NCI-H2029 treated with DMSO at 0.1 percent for 48 hours (cell line): ENCODE measurements at regions not wholly inside any gene's neighbourhood (a gene's known extent, or its start where the extent isn't known, plus 50 kb on each side); places are given as distances from the start of the nearest gene placed in this dataset.

Experiments used
- DNase-seq: peaks from one replicate; lab custom pipeline; 2025; lab: John Stamatoyannopoulos, UW

DNA sequence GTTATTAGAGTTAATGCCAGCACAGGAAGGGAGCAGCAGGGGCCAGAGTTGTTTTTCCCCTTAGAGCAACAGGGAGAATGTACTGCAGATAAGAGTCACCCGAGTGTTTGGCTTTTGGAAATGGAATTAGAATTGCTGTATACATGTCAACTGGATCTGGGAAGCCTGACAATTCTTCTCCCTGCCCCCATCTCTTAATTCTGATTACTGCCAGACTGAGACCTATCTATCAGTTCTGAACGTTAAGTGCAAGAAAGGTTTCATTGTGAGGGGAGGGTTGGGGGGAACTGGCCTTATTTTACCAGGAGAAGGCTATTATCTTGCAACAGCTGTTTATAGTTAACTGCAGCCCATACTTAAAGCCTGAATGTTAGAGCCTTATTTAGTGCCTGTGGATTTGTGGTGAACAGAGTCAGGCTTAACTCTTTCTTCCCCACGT, 424.5 kb upstream of the CDH11 start:
- no peak for DNase-seq

DNA sequence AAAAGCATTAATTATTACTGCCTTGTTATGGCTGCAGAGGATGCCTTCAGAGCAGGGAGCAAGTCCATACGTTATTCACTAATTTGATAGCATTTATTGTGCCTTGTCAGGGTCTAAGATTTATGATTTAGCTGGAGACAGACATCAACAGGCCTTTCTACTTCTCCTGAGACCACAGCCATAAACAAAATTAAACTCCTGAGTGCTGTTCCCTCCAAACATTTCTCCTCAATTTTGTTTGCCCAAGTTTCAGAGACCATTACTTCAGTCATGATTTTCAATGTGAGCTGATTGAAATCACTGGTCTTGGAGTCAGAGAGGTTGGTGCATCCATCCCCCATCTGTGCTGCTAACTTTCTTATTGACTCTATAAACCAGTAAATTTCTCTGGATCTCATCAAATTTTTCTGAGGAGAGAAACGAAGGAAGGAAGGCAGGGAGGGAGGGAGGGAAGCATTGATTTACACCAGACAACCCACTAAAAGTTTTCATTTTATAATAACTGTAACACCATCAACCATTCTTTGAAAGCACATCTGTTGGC, 423.6 kb upstream of the CDH11 start:
- no peak for DNase-seq

DNA sequence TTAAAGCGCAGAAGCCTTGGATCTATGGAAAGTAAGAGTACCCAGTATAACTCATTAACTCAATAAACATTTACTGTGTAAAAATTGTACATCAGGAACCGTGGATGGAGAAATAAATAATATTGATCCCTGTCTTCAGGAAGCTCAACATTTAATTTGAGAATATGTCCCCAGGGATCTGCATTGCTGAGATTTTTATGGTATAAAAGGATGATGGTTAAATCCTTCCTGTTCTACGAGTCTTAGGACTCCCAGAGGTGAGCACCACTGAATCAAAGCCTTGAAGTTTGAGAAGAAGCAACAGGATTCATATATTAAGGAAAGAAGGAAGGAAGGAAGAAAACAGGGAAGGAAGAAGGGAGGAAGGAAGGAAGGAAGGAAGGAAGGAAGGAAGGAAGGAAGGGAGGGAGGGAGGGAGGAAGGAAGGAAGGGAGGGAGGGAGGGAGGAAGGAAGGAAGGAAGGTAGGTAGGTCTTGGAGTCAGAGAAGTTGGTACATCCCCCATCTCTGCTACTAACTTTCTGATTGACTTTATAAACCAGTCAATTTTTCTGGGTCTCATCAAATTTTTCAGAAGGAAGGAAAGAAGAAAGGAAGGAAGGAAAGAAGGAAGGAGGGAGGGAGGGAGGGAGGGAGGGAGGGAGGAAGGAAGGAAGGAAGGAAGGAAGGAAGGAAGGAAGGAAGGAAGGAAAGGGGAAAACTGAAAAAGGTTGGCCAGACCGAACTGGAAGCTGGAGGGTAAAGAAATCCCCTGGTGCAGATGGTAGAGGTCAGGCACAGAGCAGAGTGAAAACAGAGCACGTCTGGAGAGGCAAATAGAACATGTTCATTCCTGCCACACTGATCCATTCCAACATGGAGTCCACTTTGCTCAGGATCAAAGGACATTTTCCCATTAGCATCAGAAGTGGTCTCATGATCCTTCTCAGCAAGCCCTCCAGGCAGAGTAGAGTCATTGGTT, 422.2 kb upstream of the CDH11 start:
- DNase-seq = no peak

DNA sequence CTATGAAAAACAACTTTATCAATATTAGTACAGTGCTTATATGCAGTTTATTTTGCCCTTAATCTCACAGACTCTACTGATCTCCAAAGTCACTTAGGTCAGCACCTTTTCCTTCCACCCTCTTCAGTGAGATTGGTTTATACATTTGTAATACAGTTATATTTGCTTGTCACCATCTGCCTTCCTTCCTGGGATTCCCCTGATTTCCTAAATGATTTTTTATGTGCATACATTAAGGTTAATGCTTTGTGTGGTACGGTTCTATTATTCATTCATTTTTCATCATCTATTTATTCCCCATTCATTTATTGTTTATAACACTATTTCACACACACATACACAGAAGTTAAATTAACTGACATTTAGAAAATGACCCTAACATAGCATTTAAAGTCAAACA, 419.8 kb upstream of the CDH11 start:
- no peak for DNase-seq

DNA sequence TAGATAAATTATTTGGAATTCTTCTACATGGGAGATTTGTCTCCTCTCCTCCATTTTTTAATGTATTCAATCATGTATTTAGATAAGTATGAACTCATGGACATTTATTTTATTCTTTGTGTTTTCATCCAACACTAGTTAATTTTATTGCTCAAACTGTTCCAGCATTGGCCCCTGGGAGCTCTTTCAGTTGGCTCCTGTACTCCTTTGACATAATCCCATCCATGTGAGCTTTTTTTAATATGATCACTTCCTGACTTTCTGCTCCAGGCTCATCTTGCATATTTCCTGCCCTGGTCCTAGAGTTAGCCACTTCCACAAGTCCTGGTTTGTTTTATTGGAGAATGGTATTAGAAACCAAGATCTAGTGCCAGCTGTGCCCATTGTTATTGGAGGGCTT, 419.0 kb upstream of the CDH11 start:
- no peak for DNase-seq

DNA sequence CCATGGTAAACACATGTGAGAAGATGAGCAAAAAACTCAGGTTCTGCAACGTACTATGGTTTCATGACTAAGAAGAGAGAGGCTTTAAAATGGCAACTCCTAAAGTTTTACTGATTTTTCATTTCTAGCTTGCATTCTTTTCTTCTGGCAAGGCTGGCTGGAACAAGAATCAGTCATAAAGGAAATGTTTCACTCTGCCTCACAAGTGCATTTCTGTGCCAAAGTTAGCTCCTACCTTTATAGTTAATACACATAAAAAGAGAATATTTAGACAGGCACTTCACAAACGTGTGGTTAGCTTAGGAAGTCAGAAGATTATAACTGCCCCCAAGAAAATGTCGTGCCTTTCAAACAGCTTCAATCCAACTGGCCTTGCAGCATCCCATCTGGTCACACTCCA, 417.1 kb upstream of the CDH11 start:
- DNase-seq = no peak

DNA sequence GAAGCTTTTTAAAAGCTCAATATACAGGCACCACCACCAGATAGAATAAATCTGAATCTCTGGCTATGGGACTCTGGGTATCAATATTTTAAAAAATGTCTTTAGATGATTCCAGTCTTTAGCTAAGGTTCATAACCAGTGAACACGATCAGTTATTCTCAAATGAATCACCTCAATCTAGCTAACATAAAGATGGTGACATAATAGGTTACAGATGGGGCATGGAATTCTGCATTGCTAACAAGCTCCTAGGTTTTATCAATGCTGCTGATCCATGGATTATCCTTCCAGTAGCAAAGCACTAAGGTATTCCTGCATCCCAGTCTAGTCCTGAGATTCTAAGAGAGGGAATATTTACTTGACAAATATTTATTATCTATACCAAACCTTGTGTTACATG, 415.5 kb upstream of the CDH11 start:
- DNase-seq = no peak

DNA sequence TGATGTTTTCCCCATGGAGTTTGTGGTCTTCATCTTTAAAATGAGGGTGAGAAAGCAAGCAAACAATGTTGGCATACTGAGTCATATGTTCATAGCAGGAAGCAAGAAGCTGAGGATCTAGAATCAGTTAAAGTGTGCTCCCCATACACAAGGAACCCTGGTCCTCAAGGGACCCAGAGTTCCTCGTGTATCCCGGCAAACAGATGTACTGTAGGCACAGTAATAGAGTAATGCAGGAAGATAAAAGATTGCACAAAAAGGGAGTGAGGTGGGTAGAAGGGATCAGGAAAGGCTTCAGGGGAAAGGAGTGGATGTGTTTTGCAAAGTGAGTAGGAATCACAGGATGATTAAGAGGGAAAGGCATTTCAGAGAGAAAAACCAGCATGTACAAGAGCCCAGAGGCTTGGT, 412.3 kb upstream of the CDH11 start:
- DNase-seq = no peak

DNA sequence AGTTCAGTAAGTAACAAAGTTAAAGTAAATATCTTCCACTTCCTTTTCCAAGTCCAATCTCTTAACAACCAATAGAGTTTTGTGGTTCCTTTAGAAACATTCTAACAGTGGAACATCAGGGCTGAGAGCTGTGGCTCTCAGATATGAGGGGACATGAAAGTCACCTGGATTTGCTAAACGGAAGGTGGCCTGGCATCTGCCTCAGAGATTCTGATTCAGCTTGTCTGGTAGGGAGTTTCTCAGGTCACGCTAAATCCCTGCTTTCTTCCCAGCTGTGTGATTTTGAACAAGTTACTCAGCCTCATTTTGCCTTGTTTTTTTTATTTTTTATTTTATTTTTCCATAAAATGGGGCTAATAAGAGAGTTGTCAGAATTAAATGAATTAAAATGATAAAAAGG, 411.0 kb upstream of the CDH11 start:
- no peak for DNase-seq

DNA sequence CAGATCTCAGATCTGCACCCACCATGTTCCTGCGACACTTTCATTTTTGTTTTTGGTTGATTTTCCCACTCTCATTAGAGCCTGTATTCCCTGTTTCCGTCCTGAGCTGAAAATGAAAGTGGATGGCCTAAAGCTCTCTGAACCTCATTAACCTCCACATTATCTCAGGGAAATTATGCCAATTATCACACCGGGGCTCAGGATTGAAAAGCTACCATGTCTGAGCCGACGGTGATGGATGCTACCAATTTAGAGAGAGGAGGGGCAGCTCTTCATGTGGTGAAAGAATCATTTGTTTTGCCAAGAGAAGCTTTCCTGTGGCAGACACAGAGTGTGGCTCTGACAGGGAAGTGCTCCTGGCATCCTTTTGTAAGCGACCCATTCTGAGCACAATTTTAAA, 410.4 kb upstream of the CDH11 start:
- no peak for DNase-seq

DNA sequence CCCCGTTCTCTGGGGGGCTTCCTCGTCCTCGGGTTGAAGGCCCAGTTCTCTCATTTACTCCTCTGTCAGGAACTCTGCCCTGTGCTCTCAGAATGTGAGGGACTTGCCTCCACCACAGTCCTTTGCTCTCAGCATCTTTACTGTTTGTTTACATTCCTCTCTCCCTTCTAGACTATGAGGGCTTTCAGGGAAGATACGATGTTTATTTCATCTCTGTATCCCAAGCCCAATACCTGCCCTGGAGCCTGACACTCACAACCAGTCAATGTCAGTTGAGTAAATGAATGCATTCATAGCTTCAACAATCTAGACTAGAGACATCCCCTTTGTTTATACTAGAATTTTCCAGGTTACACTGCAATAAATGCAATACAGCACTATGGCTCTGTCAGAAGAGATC, 409.6 kb upstream of the CDH11 start:
- no peak for DNase-seq

DNA sequence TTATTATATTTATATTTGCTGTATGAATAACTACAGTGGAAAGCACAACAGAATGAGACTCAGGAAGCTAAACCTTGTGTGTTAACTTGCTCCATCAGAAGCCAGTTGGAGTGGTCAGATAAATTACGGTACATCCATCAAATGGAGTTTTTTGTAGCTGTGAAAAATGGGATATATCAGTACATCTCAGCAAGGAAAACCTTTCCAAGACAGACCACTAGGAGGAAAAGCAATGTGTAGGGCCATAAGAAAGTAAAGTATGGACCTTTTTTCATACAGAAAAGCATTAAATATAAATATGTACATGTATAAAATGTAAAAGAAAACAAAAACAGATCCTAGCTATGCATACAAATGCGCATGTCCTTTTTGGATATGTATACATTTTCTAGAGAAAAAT, 403.8 kb upstream of the CDH11 start:
- no peak for DNase-seq

DNA sequence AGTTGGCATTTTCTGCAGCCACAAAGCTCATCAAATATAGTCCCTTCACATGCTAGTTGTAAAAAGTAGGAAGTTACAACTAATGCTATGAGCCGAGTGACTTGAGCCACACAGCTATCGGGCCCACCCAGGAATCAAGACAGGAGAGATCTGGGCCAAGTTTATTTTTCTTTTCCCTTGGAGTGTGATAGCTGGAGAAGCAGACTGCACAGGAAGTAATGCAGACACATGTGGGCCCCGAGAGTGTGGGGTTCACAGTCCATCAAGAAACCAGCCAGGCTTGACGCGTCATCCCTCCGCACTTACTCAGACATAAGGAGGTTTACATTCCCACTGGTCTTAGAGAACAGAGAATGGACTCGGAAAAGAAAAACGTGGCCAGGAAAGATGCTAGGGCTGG, 403.1 kb upstream of the CDH11 start:
- no peak for DNase-seq

DNA sequence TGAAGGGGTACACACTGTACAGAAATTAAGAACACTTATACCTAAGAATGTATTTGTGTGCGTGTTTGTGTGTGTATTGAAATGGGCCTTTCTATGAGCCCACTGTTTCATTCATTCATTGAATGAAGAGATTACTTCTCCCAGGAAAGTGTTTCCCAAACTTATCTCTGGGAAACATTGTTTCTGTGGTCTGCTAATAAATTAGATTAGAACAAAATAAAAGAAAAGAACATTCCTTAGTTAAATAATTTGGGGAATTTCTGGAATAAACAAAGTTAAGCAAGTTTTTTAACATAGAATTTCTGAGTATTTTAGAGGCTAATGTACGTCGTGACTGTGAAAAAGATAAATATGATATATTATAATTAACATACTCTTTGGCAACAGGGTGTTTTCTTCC, 402.4 kb upstream of the CDH11 start:
- DNase-seq = no peak

DNA sequence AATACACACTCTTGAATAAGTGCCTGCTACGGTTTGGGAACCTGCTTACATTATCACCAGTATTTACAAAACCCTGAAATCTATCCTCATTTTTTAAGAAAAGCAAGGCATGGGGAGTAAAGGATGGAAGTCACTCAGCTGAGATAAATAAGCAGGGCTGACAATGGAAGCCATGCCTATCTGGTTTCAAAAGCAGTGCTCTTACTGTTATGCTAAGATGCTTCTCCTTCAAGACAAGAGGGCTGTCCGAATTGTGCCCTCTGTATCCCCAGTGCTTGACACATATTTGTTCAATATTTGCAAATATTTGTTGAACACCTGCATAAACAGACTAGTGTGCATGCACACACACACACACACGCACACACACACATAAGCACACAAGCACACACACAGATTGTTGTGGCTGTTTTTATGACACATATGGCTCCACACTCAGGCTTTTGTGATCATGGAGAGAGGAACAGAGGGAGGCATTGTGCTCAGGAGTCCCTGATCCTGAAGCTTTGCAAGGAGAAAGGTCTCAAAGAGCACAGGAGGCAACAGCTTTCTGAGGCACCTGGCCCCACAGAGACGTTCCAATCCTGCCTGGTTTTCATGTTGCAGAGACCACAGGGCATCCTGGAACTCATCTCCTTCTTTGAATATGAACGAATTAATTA, 401.6 kb upstream of the CDH11 start:
- no peak for DNase-seq

DNA sequence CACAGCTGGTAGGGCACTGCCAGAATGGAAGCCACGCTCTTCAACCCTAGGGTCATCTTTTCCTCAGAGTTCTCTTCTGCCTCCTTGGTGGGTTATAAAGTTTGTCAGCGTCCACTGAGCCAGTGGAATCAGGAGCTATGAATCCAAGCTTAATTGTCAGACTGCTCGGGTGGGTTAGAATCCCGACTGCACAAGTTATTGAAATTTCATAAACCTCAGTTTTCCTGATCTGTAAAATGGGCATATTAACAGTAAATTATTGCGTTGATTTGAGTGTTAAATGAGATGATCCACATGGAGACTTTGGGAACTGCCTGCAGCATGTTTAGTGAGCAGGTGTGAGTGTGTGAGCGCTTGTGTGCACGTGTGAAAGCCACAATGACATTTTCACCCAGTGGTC, 400.5 kb upstream of the CDH11 start:
- DNase-seq = no peak

DNA sequence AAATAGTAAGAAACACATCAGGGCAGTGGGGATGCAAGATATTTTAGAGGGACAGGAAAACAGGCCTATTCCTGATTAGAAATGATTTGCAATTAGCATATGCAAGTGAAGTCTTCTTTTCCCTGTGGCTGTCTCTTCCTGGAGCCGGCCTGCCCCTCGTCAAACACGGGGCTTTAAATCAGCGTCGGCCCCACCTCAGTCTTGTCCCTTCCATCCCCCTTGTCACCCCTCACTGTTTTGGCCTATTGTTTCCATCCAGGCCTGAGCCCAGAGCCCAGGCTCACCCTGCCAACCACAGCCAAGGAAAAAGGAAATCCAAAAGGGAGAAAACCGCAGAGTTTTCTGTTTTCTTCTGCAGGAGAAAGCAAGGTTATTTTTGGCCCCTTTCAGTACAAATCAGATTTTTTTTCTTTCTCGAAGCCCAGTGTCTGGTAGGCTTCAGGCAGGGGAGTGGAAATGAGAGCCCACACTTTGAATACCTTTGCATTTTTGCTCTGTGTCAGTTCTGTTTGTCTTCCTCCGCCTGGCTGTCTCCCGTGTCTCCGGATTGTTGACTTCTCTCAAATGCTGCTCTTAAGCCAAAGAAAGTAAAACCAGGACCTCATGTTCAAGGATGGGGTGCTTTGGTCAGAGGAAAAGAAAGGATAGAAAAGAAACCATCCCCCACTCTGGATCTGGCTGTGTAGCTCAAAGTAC, 399.9 kb upstream of the CDH11 start:
- no peak for DNase-seq

DNA sequence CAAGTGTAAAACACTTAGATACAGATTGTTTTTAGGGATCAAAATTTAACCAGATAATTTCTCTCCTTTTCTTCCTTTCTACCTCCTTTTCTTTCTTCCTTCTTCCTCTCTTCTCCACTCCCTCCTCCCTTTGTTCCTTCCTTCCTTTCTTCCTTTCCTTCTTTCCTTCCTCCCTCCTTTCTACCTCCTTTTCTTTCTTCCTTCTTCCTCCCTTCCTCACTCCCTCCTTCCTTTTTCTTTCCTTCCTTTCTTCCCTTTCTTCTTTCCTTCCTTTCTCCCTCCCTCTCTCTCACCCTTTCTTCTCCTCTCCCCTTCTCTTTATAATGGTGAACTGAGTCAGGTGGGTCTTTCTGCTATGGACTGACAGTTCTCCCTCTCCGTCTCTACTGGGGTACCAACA, 397.5 kb upstream of the CDH11 start:
- DNase-seq = no peak

DNA sequence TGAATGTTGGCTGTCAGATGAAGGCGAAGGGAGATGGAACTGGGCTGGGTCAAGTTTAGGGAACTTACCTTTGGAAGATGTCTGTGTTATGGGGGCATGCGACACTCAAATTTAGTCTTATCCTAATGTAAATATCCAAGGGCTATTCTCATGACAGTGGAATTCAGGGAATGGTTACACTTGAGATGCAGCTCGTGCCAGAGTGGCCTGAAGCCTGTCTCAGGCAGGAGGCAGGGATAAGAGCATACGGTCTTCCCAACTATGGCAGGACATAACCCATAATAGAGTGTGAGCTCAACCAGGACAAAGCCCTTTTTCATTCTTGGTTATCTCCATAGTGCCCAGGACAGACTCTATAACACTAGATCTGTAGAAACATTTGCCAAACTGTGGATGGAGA, 393.3 kb upstream of the CDH11 start:
- DNase-seq = no peak

DNA sequence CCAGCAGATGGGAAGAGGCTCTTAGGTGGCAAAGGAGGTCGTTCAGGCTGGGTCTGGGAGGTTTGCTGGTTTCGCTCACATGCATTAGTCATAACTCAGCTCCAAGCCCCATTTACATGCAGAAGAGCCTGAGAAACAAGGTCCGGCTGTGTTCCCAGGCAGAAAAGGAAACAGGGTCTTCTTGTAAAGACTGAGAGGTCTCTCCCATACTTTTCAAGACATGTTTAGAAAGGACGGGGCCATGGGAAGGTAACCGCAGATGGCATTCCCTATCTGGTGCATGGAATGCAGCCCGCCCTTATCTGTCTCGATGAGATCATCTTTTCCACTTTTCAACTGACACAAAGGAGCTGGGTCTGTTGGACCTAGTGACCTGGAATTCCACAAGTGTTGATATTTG, 389.0 kb upstream of the CDH11 start:
- DNase-seq = no peak

DNA sequence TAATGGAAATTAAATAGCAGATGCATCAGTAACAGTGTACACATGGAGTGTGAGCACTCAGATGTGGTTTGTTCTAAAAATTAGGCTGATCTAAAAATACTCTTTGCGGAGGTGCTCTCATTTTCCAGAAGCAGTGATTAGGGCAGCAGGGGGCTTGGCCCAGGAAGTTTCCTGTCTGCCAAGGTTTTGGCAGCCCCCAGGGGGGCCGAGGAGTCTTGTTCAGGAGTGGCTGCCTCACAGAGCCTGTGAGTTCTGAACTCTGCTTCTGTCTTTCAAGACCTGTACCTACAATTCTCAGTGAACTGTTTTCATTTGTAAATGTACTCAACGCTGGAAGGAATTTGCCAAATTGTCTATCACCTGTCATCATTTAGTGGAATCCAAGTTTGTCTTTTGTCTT, 388.4 kb upstream of the CDH11 start:
- no peak for DNase-seq

DNA sequence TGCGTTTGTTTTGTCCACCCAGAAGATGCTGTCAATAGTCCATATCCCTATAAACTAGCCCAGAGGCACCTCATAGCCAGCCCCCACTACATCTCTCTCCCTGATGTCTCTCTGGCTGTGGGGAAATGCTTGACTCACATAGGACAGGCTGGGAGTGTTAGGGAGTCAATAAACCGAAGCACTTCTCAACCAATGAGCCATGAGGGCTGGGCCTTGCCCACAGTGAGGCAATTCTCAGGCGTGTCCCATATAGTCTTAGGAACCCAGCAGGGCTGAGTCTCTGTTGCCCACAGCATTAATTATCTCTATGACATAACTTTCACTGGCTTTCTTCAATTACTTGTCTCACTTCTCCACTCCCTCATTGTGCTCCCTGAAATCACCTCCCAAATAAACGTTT, 387.3 kb upstream of the CDH11 start:
- DNase-seq = no peak

DNA sequence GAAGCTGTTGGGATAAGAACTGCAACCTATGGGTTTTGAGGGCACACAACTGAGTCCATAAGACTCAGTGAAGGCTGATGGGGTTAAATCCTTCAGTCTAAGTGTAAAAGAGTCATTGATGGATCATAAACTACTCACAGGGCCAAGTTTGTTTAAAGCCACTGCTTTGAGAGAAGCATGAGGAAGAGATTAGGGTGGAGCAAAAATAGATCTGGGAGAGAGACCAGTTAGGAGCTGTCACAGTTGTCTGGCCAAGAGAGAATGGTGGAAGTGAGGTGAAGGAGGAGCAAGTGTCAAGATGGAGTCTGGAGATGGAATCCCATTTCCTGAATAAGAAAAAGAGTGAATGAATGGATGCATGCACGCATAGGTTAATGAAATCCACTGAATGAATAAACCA, 379.1 kb upstream of the CDH11 start:
- DNase-seq = no peak
